CD8-positive, alpha-beta memory T cell (primary cell): ENCODE measurements at regions not wholly inside any gene's neighbourhood (a gene's known extent, or its start where the extent isn't known, plus 50 kb on each side); places are given as distances from the start of the nearest gene placed in this dataset.

Source experiments
- CTCF ChIA-PET: fragments of 350-600 bp; sonication (Branson Sonifier 250); formaldehyde crosslinking; loops from one replicate; lab custom pipeline; 2021; ENCODE audit warnings: antibody characterized with exemption; lab: Charles Lee
- POLR2A ChIA-PET: fragments of 350-600 bp; sonication (Branson Sonifier 250); formaldehyde crosslinking; loops from one replicate; lab custom pipeline; 2021; ENCODE audit warnings: antibody characterized with exemption; lab: Charles Lee
- DNase-seq, 5 donors: peaks; one replicate each; pipeline versions ENCODE4 v3.0.0 to v3.0.0-alpha.2; 2020 to 2022; ENCODE audit warnings: mixed read lengths in 1 of 5
- H3K27ac ChIP-seq: one replicate; pipeline ENCODE4 v1.7.0; 2013; ENCODE audit warnings: low read depth, mild to moderate bottlenecking, low read length, moderate library complexity
- H3K27me3 ChIP-seq: 2 replicates; pipeline ENCODE4 v1.7.0; 2013; ENCODE audit warnings: low read length, mild to moderate bottlenecking; ENCODE audit not compliant: insufficient read depth, poor library complexity, severe bottlenecking
- H3K36me3 ChIP-seq: 2 replicates; pipeline ENCODE4 v1.7.0; 2013; ENCODE audit warnings: mild to moderate bottlenecking, low read length, moderate library complexity; ENCODE audit not compliant: insufficient read depth
- H3K4me1 ChIP-seq: 2 replicates; pipeline ENCODE4 v1.7.0; 2013; ENCODE audit warnings: mild to moderate bottlenecking, low read length, moderate library complexity; ENCODE audit not compliant: insufficient read depth
- H3K4me3 ChIP-seq: 2 replicates; pipeline ENCODE4 v1.7.0; 2013; ENCODE audit warnings: mild to moderate bottlenecking, low read length
- H3K9me3 ChIP-seq: 2 replicates; pipeline ENCODE4 v1.7.0; 2013; ENCODE audit warnings: mild to moderate bottlenecking, low read length
- H3K27ac Mint-ChIP-seq, 8 donors: one replicate each; pipeline ENCODE4 v1.8.0; 2020 to 2021; ENCODE audit warnings: mixed read lengths in 8 of 8, mild to moderate bottlenecking in 6 of 8, inconsistent platforms in 3 of 8, moderate library complexity in 3 of 8
- H3K27me3 Mint-ChIP-seq, 2 donors: one replicate each; pipeline ENCODE4 v1.8.0; 2020 to 2021; ENCODE audit warnings: mixed read lengths in 2 of 2, mild to moderate bottlenecking in 1 of 2, moderate library complexity in 1 of 2
- H3K36me3 Mint-ChIP-seq, 3 donors: one replicate each; pipeline ENCODE4 v1.8.0; 2020 to 2021; ENCODE audit warnings: mixed read lengths in 3 of 3, inconsistent platforms in 1 of 3, mild to moderate bottlenecking in 1 of 3
- H3K4me1 Mint-ChIP-seq, 3 donors: one replicate each; pipeline ENCODE4 v1.8.0; 2020 to 2021; ENCODE audit warnings: mixed read lengths in 3 of 3, inconsistent platforms in 1 of 3, mild to moderate bottlenecking in 1 of 3
- H3K4me3 Mint-ChIP-seq, 7 donors: one replicate each; pipeline ENCODE4 v1.8.0; 2020 to 2021; ENCODE audit warnings: mixed read lengths in 7 of 7, mild to moderate bottlenecking in 6 of 7, moderate library complexity in 4 of 7, inconsistent platforms in 2 of 7
- H3K9me3 Mint-ChIP-seq, 5 donors: one replicate each; pipeline ENCODE4 v1.8.0; 2020 to 2022; ENCODE audit warnings: mixed read lengths in 5 of 5, mild to moderate bottlenecking in 3 of 5, moderate library complexity in 2 of 5, inconsistent platforms in 1 of 5

GRCh38 chr12:13343375-13343774 is 146.8 kb downstream of the EMP1 start:
- H3K27me3 Mint-ChIP-seq: peaks cover 17 to 33% of the 10 kb centered on the region in 2 donors
- H3K36me3 ChIP-seq: no peaks in the 10 kb centered on the region
- ChIA-PET POLR2A (no interaction called here), CTCF (no interaction called here)
- H3K27ac ChIP-seq: no peak overlapping the region
- no peak overlapping the region for H3K4me3 Mint-ChIP-seq
- no peaks in the 10 kb centered on the region for H3K4me1 ChIP-seq
- H3K36me3 Mint-ChIP-seq: no peaks in the 10 kb centered on the region
- no peak for DNase-seq
- peaks cover 0 to 3% (median 0%) of the 10 kb centered on the region in 5 donors for H3K9me3 Mint-ChIP-seq
- no peaks in the 10 kb centered on the region for H3K4me1 Mint-ChIP-seq
- no peak overlapping the region for H3K4me3 ChIP-seq
- no peaks in the 10 kb centered on the region for H3K9me3 ChIP-seq
- no peaks in the 10 kb centered on the region for H3K27me3 ChIP-seq
- no peak overlapping the region for H3K27ac Mint-ChIP-seq

GRCh38 chr12:13342971-13343370 is 146.4 kb downstream of the EMP1 start:
- H3K27ac Mint-ChIP-seq: no peak overlapping the region
- Histone ChIP-seq H3K9me3 (no peaks in the 10 kb centered on the region), H3K4me3 (no peak overlapping the region), H3K27me3 (no peaks in the 10 kb centered on the region), H3K27ac (no peak overlapping the region), H3K4me1 (no peaks in the 10 kb centered on the region), H3K36me3 (no peaks in the 10 kb centered on the region)
- H3K4me1 Mint-ChIP-seq: no peaks in the 10 kb centered on the region
- POLR2A ChIA-PET: no interaction called here
- H3K4me3 Mint-ChIP-seq: no peak overlapping the region
- no peaks in the 10 kb centered on the region for H3K36me3 Mint-ChIP-seq
- H3K27me3 Mint-ChIP-seq: peaks cover 18 to 29% of the 10 kb centered on the region in 2 donors
- CTCF ChIA-PET: no interaction called here
- H3K9me3 Mint-ChIP-seq: peaks cover 0 to 3% (median 0%) of the 10 kb centered on the region in 5 donors
- DNase-seq: no peak

- Mint-ChIP-seq H3K36me3 (no peaks in the 10 kb centered on the region), H3K27me3 (peaks cover 22 to 28% of the 10 kb centered on the region in 2 donors), H3K27ac (no peak overlapping the region), H3K4me1 (no peaks in the 10 kb centered on the region), H3K4me3 (no peak overlapping the region), H3K9me3 (peaks cover 0 to 3% (median 0%) of the 10 kb centered on the region in 5 donors)
- H3K27me3 ChIP-seq: no peaks in the 10 kb centered on the region
- no peak overlapping the region for H3K4me3 ChIP-seq
- CTCF ChIA-PET: no interaction called here
- DNase-seq: no peak
- H3K36me3 ChIP-seq: no peaks in the 10 kb centered on the region
- no peaks in the 10 kb centered on the region for H3K4me1 ChIP-seq
- no peaks in the 10 kb centered on the region for H3K9me3 ChIP-seq
- POLR2A ChIA-PET: no interaction called here
- no peak overlapping the region for H3K27ac ChIP-seq
These were observed 143.6 kb downstream of the EMP1 start for GRCh38 chr12:13340149-13340548.

GRCh38 chr12:13339538-13339937 is 143.0 kb downstream of the EMP1 start:
- Mint-ChIP-seq H3K27ac (no peak overlapping the region), H3K27me3 (peaks cover 22 to 23% of the 10 kb centered on the region in 2 donors), H3K4me3 (no peak overlapping the region), H3K9me3 (peaks cover 0 to 3% (median 0%) of the 10 kb centered on the region in 5 donors), H3K4me1 (no peaks in the 10 kb centered on the region), H3K36me3 (no peaks in the 10 kb centered on the region)
- no peaks in the 10 kb centered on the region for H3K9me3 ChIP-seq
- DNase-seq: no peak
- POLR2A ChIA-PET: no interaction called here
- no peaks in the 10 kb centered on the region for H3K4me1 ChIP-seq
- H3K4me3 ChIP-seq: no peak overlapping the region
- no peak overlapping the region for H3K27ac ChIP-seq
- no peaks in the 10 kb centered on the region for H3K36me3 ChIP-seq
- H3K27me3 ChIP-seq: no peaks in the 10 kb centered on the region
- CTCF ChIA-PET: no interaction called here

GRCh38 chr12:13339091-13339490 is 142.6 kb downstream of the EMP1 start:
- Mint-ChIP-seq H3K4me1 (no peaks in the 10 kb centered on the region), H3K27ac (no peak overlapping the region), H3K36me3 (no peaks in the 10 kb centered on the region), H3K9me3 (peaks cover 0 to 3% (median 0%) of the 10 kb centered on the region in 5 donors), H3K4me3 (no peak overlapping the region), H3K27me3 (peaks cover 20 to 22% of the 10 kb centered on the region in 2 donors)
- CTCF ChIA-PET: no interaction called here
- no peaks in the 10 kb centered on the region for H3K36me3 ChIP-seq
- no peaks in the 10 kb centered on the region for H3K9me3 ChIP-seq
- H3K4me3 ChIP-seq: no peak overlapping the region
- H3K4me1 ChIP-seq: no peaks in the 10 kb centered on the region
- no peak for DNase-seq
- no peak overlapping the region for H3K27ac ChIP-seq
- POLR2A ChIA-PET: no interaction called here
- H3K27me3 ChIP-seq: no peaks in the 10 kb centered on the region

GRCh38 chr12:13337791-13338190 is 141.3 kb downstream of the EMP1 start:
- Histone ChIP-seq H3K36me3 (no peaks in the 10 kb centered on the region), H3K9me3 (no peaks in the 10 kb centered on the region), H3K27ac (no peak overlapping the region), H3K4me3 (no peak overlapping the region), H3K4me1 (no peaks in the 10 kb centered on the region), H3K27me3 (no peaks in the 10 kb centered on the region)
- ChIA-PET POLR2A (no interaction called here), CTCF (no interaction called here)
- Mint-ChIP-seq H3K4me3 (no peak overlapping the region), H3K36me3 (no peaks in the 10 kb centered on the region), H3K27me3 (peaks cover 16 to 20% of the 10 kb centered on the region in 2 donors), H3K27ac (no peak overlapping the region), H3K9me3 (peaks cover 0 to 3% (median 0%) of the 10 kb centered on the region in 5 donors), H3K4me1 (no peaks in the 10 kb centered on the region)
- DNase-seq: no peak

GRCh38 chr12:13336216-13336615 is 139.7 kb downstream of the EMP1 start:
- H3K4me1 Mint-ChIP-seq: no peaks in the 10 kb centered on the region
- Histone ChIP-seq H3K36me3 (no peaks in the 10 kb centered on the region), H3K9me3 (no peaks in the 10 kb centered on the region), H3K27me3 (no peaks in the 10 kb centered on the region), H3K4me1 (no peaks in the 10 kb centered on the region), H3K4me3 (no peak overlapping the region), H3K27ac (no peak overlapping the region)
- DNase-seq: no peak
- H3K27me3 Mint-ChIP-seq: peaks cover 10 to 19% of the 10 kb centered on the region in 2 donors
- H3K4me3 Mint-ChIP-seq: no peak overlapping the region
- H3K27ac Mint-ChIP-seq: no peak overlapping the region
- no peaks in the 10 kb centered on the region for H3K9me3 Mint-ChIP-seq
- POLR2A ChIA-PET: no interaction called here
- CTCF ChIA-PET: no interaction called here
- H3K36me3 Mint-ChIP-seq: no peaks in the 10 kb centered on the region

GRCh38 chr12:13328535-13328934 is 132.0 kb downstream of the EMP1 start:
- peaks cover 9 to 42% of the 10 kb centered on the region in 2 donors for H3K27me3 Mint-ChIP-seq

GRCh38 chr12:13326076-13326475 is 129.6 kb downstream of the EMP1 start:
- peaks cover 7% of the 10 kb centered on the region for H3K27me3 ChIP-seq
- peaks cover 0 to 4% (median 2%) of the 10 kb centered on the region in 5 donors for H3K9me3 Mint-ChIP-seq
- no peaks in the 10 kb centered on the region for H3K36me3 Mint-ChIP-seq
- ChIA-PET CTCF (no interaction called here), POLR2A (no interaction called here)
- H3K4me3 ChIP-seq: no peak overlapping the region
- no peaks in the 10 kb centered on the region for H3K9me3 ChIP-seq
- no peak overlapping the region for H3K27ac ChIP-seq
- peaks cover 10 to 42% of the 10 kb centered on the region in 2 donors for H3K27me3 Mint-ChIP-seq
- H3K4me3 Mint-ChIP-seq: no peak overlapping the region
- no peaks in the 10 kb centered on the region for H3K36me3 ChIP-seq
- DNase-seq: no peak
- peak overlapping the region in 1 of 8 donors; percentile 23 for H3K27ac Mint-ChIP-seq
- no peaks in the 10 kb centered on the region for H3K4me1 ChIP-seq
- no peaks in the 10 kb centered on the region for H3K4me1 Mint-ChIP-seq

More at GRCh38 chr12:13328535-13328934, 132.0 kb downstream of the EMP1 start:
- H3K4me3 Mint-ChIP-seq: no peak overlapping the region
- no peak for DNase-seq
- Histone ChIP-seq H3K4me1 (no peaks in the 10 kb centered on the region), H3K27me3 (peaks cover 7% of the 10 kb centered on the region), H3K4me3 (no peak overlapping the region), H3K9me3 (no peaks in the 10 kb centered on the region), H3K27ac (no peak overlapping the region), H3K36me3 (no peaks in the 10 kb centered on the region)
- POLR2A ChIA-PET: no interaction called here
- no peaks in the 10 kb centered on the region for H3K36me3 Mint-ChIP-seq
- CTCF ChIA-PET: no interaction called here
- H3K27ac Mint-ChIP-seq: no peak overlapping the region
- H3K4me1 Mint-ChIP-seq: no peaks in the 10 kb centered on the region
- peaks cover 0 to 4% (median 2%) of the 10 kb centered on the region in 5 donors for H3K9me3 Mint-ChIP-seq
